Eye (tissue), 1 donor: ENCODE measurements at regions not wholly inside any gene's neighbourhood (a gene's known extent, or its start where the extent isn't known, plus 50 kb on each side); places are given as distances from the start of the nearest gene placed in this dataset.

Experiments used
- DNase-seq: peaks from one replicate; pipeline ENCODE4 v3.0.0-alpha.2; 2015

GRCh38 chr5:179427032-179427675 is 81.9 kb upstream of the ADAMTS2 start:
- no peak for DNase-seq

GRCh38 chr5:179422908-179423481 is 77.7 kb upstream of the ADAMTS2 start:
- DNase-seq: no peak

- no peak for DNase-seq
Observed at GRCh38 chr5:179422213-179422855, 77.1 kb upstream of the ADAMTS2 start.

- no peak for DNase-seq
Observed at GRCh38 chr5:179421144-179421901, 76.1 kb upstream of the ADAMTS2 start.

GRCh38 chr5:179420476-179420875 is 75.2 kb upstream of the ADAMTS2 start:
- no peak for DNase-seq

GRCh38 chr5:179418972-179419371 is 73.7 kb upstream of the ADAMTS2 start:
- no peak for DNase-seq

GRCh38 chr5:179417696-179418095 is 72.4 kb upstream of the ADAMTS2 start:
- DNase-seq: no peak

- DNase-seq: no peak
Observed at GRCh38 chr5:179417016-179417415, 71.8 kb upstream of the ADAMTS2 start.

- DNase-seq: no peak
Observed at GRCh38 chr5:179416114-179416822, 71.0 kb upstream of the ADAMTS2 start.

- DNase-seq: no peak
Observed at GRCh38 chr5:179415291-179416060, 70.2 kb upstream of the ADAMTS2 start.

GRCh38 chr5:179414459-179415261 is 69.4 kb upstream of the ADAMTS2 start:
- DNase-seq: no peak

GRCh38 chr5:179413711-179414458 is 68.6 kb upstream of the ADAMTS2 start:
- no peak for DNase-seq

- DNase-seq: no peak
Observed at GRCh38 chr5:179413086-179413690, 67.9 kb upstream of the ADAMTS2 start.

GRCh38 chr5:179411161-179411841 is 66.0 kb upstream of the ADAMTS2 start:
- DNase-seq: no peak

- DNase-seq: no peak
Observed at GRCh38 chr5:179410291-179411160, 65.3 kb upstream of the ADAMTS2 start.

GRCh38 chr5:179409806-179410205 is 64.5 kb upstream of the ADAMTS2 start:
- no peak for DNase-seq

- no peak for DNase-seq
Observed at GRCh38 chr5:179408611-179409010, 63.4 kb upstream of the ADAMTS2 start.
